Activated T-cell treated with anti-CD3 and anti-CD28 coated beads, Interleukin-2, amount 50 U/mL, for 4 hours (primary cell): ENCODE measurements at regions not wholly inside any gene's neighbourhood (a gene's known extent, or its start where the extent isn't known, plus 50 kb on each side); places are given as distances from the start of the nearest gene placed in this dataset.

Source experiments
- ATAC-seq, 2 donors: fragments of 200-7000 bp; cut with Tn5 transposase; one replicate each; pipeline ENCODE4 v1.10.0; 2021
- DNase-seq: peaks from one replicate; pipeline ENCODE4 v3.0.0-alpha.2; 2020
- H3K27me3 Mint-ChIP-seq: one replicate; pipeline ENCODE4 v1.8.0; 2021; ENCODE audit warnings: low read depth, mixed read lengths
- H3K36me3 Mint-ChIP-seq: one replicate; pipeline ENCODE4 v1.8.0; 2022; ENCODE audit warnings: mixed read lengths; ENCODE audit not compliant: insufficient read depth
- H3K4me1 Mint-ChIP-seq: one replicate; pipeline ENCODE4 v1.8.0; 2021; ENCODE audit warnings: low read depth, mixed read lengths
- H3K4me3 Mint-ChIP-seq: one replicate; pipeline ENCODE4 v1.8.0; 2021; ENCODE audit warnings: mild to moderate bottlenecking, moderate library complexity, mixed read lengths
- H3K9me3 Mint-ChIP-seq: one replicate; pipeline ENCODE4 v1.8.0; 2021; ENCODE audit warnings: mixed read lengths

- H3K9me3 Mint-ChIP-seq, result no peaks in the 10 kb centered on the region
- no peak overlapping the region for H3K4me3 Mint-ChIP-seq
- DNase-seq (no peak), ATAC-seq (no peak)
- no peaks in the 10 kb centered on the region for H3K4me1 Mint-ChIP-seq
- H3K27me3 Mint-ChIP-seq, result peaks cover 6% of the 10 kb centered on the region
- no peaks in the 10 kb centered on the region for H3K36me3 Mint-ChIP-seq
Observed at GRCh38 chr5:82336226-82336958, 58.2 kb upstream of the RPS23 start.

GRCh38 chr5:82335806-82336205 lies 57.7 kb upstream of the RPS23 start:
- DNase-seq (no peak), ATAC-seq (no peak)
- H3K36me3 Mint-ChIP-seq, result no peaks in the 10 kb centered on the region
- peaks cover 5% of the 10 kb centered on the region for H3K27me3 Mint-ChIP-seq
- H3K4me1 Mint-ChIP-seq, result no peaks in the 10 kb centered on the region
- H3K4me3 Mint-ChIP-seq, result no peak overlapping the region
- no peaks in the 10 kb centered on the region for H3K9me3 Mint-ChIP-seq

GRCh38 chr5:82334856-82335255 lies 56.7 kb upstream of the RPS23 start:
- ATAC-seq, result no peak
- no peak overlapping the region for H3K4me3 Mint-ChIP-seq
- H3K4me1 Mint-ChIP-seq, result no peaks in the 10 kb centered on the region
- H3K27me3 Mint-ChIP-seq, result peaks cover 2% of the 10 kb centered on the region
- no peak for DNase-seq
- no peaks in the 10 kb centered on the region for H3K36me3 Mint-ChIP-seq
- H3K9me3 Mint-ChIP-seq, result no peaks in the 10 kb centered on the region

GRCh38 chr5:82334085-82334692 lies 56.0 kb upstream of the RPS23 start:
- Mint-ChIP-seq H3K9me3 (no peaks in the 10 kb centered on the region), H3K4me3 (no peak overlapping the region), H3K27me3 (no peaks in the 10 kb centered on the region), H3K36me3 (no peaks in the 10 kb centered on the region), H3K4me1 (no peaks in the 10 kb centered on the region)
- ATAC-seq (no peak), DNase-seq (no peak)

GRCh38 chr5:82332886-82333615 lies 54.9 kb upstream of the RPS23 start:
- no peaks in the 10 kb centered on the region for H3K9me3 Mint-ChIP-seq
- ATAC-seq, result no peak
- DNase-seq, result no peak
- no peaks in the 10 kb centered on the region for H3K27me3 Mint-ChIP-seq
- no peaks in the 10 kb centered on the region for H3K4me1 Mint-ChIP-seq
- H3K36me3 Mint-ChIP-seq, result no peaks in the 10 kb centered on the region
- H3K4me3 Mint-ChIP-seq, result no peak overlapping the region

- Mint-ChIP-seq H3K4me1 (no peaks in the 10 kb centered on the region), H3K9me3 (no peaks in the 10 kb centered on the region), H3K4me3 (no peak overlapping the region), H3K36me3 (no peaks in the 10 kb centered on the region), H3K27me3 (no peaks in the 10 kb centered on the region)
- ATAC-seq (no peak), DNase-seq (no peak)
Observed at GRCh38 chr5:82332064-82332855, 54.1 kb upstream of the RPS23 start.

GRCh38 chr5:82331557-82331956 lies 53.4 kb upstream of the RPS23 start:
- H3K4me1 Mint-ChIP-seq, result no peaks in the 10 kb centered on the region
- H3K9me3 Mint-ChIP-seq, result no peaks in the 10 kb centered on the region
- no peaks in the 10 kb centered on the region for H3K36me3 Mint-ChIP-seq
- no peaks in the 10 kb centered on the region for H3K27me3 Mint-ChIP-seq
- no peak for DNase-seq
- H3K4me3 Mint-ChIP-seq, result no peak overlapping the region
- ATAC-seq, result no peak

- DNase-seq, result no peak
- Mint-ChIP-seq H3K36me3 (no peaks in the 10 kb centered on the region), H3K27me3 (peaks cover 4% of the 10 kb centered on the region), H3K4me1 (no peaks in the 10 kb centered on the region), H3K4me3 (no peak overlapping the region), H3K9me3 (no peaks in the 10 kb centered on the region)
- ATAC-seq, result no peak
Observed at GRCh38 chr5:82330530-82331270, 52.5 kb upstream of the RPS23 start.

- no peak for DNase-seq
- Mint-ChIP-seq H3K9me3 (no peaks in the 10 kb centered on the region), H3K4me3 (no peak overlapping the region), H3K4me1 (no peaks in the 10 kb centered on the region), H3K27me3 (peaks cover 6% of the 10 kb centered on the region), H3K36me3 (no peaks in the 10 kb centered on the region)
- no peak for ATAC-seq
Observed at GRCh38 chr5:82329393-82329792, 51.2 kb upstream of the RPS23 start.
